SK-N-SH treated with all-trans-retinoic acid at 6 μM for 48 hours (cell line): ENCODE measurements at regions not wholly inside any gene's neighbourhood (a gene's known extent, or its start where the extent isn't known, plus 50 kb on each side); places are given as distances from the start of the nearest gene placed in this dataset.

Experiments used
- PPARA ChIP-seq: fragments of 250-450 bp; sonication (Bioruptor Pico); IDR thresholded peaks from 2 replicates; pipeline ENCODE4 v1.5.0; 2020; ENCODE audit warnings: mild to moderate bottlenecking, borderline replicate concordance
- TOX ChIP-seq: fragments of 250-450 bp; sonication (Bioruptor Pico); IDR thresholded peaks from 2 replicates; pipeline ENCODE4 v1.8.0; 2021; ENCODE audit warnings: mild to moderate bottlenecking, moderate library complexity, borderline replicate concordance
- TF ChIP-seq, protein P1 (sequence below): fragments of 250-450 bp; sonication (Bioruptor Pico); IDR thresholded peaks from 2 replicates; pipeline ENCODE4 v1.5.1; 2020; ENCODE audit warnings: low read depth, mild to moderate bottlenecking, moderate library complexity

DNA sequence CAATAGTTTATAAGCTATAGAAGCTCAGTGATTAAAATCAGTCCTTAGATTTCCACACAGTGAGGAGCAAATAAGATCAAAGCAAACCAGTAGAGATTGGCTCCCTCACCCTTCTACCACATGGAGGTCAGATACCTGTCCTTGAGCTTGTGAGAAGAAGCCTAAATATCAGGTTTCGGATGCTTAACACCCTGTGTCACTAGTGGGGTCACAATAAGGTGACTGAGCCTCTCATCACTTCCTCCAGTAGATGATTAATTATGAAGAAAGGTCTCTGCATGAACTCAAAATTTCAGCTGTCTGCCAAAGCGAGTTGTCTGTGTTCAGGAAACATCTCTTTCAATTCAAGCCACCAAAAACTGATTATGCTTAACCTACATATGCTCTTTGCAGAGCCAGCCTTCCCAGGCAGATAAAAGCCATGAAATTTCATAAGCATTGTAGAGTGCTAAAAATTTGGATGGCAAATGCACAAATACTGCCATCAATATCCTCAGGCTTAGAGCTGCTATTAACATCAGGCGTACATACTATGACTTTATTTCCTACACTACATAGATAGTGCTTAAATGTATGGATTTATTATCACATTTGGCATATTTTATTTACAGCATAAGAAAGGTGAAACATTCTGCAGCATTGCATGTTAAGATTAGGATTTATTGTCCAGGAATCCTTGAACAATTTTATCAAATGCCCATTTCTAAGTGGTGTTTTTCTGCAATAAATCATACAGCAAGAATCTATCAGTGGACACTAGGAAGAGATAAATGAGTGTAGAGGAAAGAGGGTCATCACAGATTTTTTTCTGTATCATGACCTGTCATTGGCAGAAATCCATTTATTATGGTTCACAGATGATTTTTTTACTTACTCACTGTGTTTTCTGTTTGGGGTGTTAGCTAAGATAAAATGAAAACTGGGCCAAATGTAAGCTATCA lies 285.1 kb upstream of the SP8 start:
- TF ChIP-seq PPARA (CRISPR knock-in tag) (no peak), TOX (no peak)
- TF ChIP-seq, protein P1, sequence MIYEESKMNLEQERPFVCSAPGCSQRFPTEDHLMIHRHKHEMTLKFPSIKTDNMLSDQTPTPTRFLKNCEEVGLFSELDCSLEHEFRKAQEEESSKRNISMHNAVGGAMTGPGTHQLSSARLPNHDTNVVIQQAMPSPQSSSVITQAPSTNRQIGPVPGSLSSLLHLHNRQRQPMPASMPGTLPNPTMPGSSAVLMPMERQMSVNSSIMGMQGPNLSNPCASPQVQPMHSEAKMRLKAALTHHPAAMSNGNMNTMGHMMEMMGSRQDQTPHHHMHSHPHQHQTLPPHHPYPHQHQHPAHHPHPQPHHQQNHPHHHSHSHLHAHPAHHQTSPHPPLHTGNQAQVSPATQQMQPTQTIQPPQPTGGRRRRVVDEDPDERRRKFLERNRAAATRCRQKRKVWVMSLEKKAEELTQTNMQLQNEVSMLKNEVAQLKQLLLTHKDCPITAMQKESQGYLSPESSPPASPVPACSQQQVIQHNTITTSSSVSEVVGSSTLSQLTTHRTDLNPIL (CRISPR knock-in tag) = no peak
